HUES48 (cell line): ENCODE measurements at regions not wholly inside any gene's neighbourhood (a gene's known extent, or its start where the extent isn't known, plus 50 kb on each side); places are given as distances from the start of the nearest gene placed in this dataset.

Experiments
- H3K27ac ChIP-seq: one replicate; pipeline ENCODE4 v1.7.0; 2013; ENCODE audit warnings: low read depth, low read length, inconsistent platforms
- H3K27me3 ChIP-seq: 2 replicates; pipeline ENCODE4 v1.6.1; 2013; ENCODE audit warnings: mild to moderate bottlenecking, low read length; ENCODE audit not compliant: control insufficient read depth, insufficient read depth
- H3K36me3 ChIP-seq: 2 replicates; pipeline ENCODE4 v1.6.1; 2013; ENCODE audit warnings: low read length; ENCODE audit not compliant: control insufficient read depth, insufficient read depth
- H3K4me1 ChIP-seq: 2 replicates; pipeline ENCODE4 v1.6.1; 2013; ENCODE audit warnings: mild to moderate bottlenecking, low read length; ENCODE audit not compliant: control insufficient read depth, insufficient read depth
- H3K4me3 ChIP-seq: 2 replicates; pipeline ENCODE4 v1.5.1; 2013; ENCODE audit warnings: mild to moderate bottlenecking, low read depth, low read length
- H3K9ac ChIP-seq: 2 replicates; pipeline ENCODE4 v1.6.1; 2013; ENCODE audit warnings: mild to moderate bottlenecking, low read depth, low read length, moderate library complexity
- H3K9me3 ChIP-seq: 2 replicates; pipeline ENCODE4 v1.6.1; 2013; ENCODE audit warnings: low read length; ENCODE audit not compliant: control insufficient read depth, insufficient read depth

- Histone ChIP-seq H3K9me3 (no peaks in the 10 kb centered on the region), H3K4me1 (no peaks in the 10 kb centered on the region), H3K9ac (no peak overlapping the region), H3K27ac (no peak overlapping the region), H3K27me3 (no peaks in the 10 kb centered on the region), H3K4me3 (no peak overlapping the region), H3K36me3 (no peaks in the 10 kb centered on the region)
Measured at GRCh38 chr7:69359003-69359700, 239.1 kb upstream of the AUTS2 start.

GRCh38 chr7:69360913-69361312, 237.4 kb upstream of the AUTS2 start:
- Histone ChIP-seq H3K4me1 (no peaks in the 10 kb centered on the region), H3K27ac (no peak overlapping the region), H3K9me3 (no peaks in the 10 kb centered on the region), H3K27me3 (no peaks in the 10 kb centered on the region), H3K4me3 (no peak overlapping the region), H3K9ac (no peak overlapping the region), H3K36me3 (no peaks in the 10 kb centered on the region)

GRCh38 chr7:69363136-69363535, 235.1 kb upstream of the AUTS2 start:
- H3K27me3 ChIP-seq: no peaks in the 10 kb centered on the region
- no peak overlapping the region for H3K27ac ChIP-seq
- no peak overlapping the region for H3K9ac ChIP-seq
- H3K4me1 ChIP-seq: no peaks in the 10 kb centered on the region
- no peak overlapping the region for H3K4me3 ChIP-seq
- H3K36me3 ChIP-seq: no peaks in the 10 kb centered on the region
- no peaks in the 10 kb centered on the region for H3K9me3 ChIP-seq

- Histone ChIP-seq H3K27ac (no peak overlapping the region), H3K36me3 (no peaks in the 10 kb centered on the region), H3K4me1 (no peaks in the 10 kb centered on the region), H3K9ac (no peak overlapping the region), H3K9me3 (no peaks in the 10 kb centered on the region), H3K27me3 (no peaks in the 10 kb centered on the region), H3K4me3 (no peak overlapping the region)
Measured at GRCh38 chr7:69364813-69365643, 233.2 kb upstream of the AUTS2 start.

- Histone ChIP-seq H3K27me3 (no peaks in the 10 kb centered on the region), H3K27ac (no peak overlapping the region), H3K9ac (no peak overlapping the region), H3K4me1 (no peaks in the 10 kb centered on the region), H3K9me3 (no peaks in the 10 kb centered on the region), H3K36me3 (no peaks in the 10 kb centered on the region), H3K4me3 (no peak overlapping the region)
Measured at GRCh38 chr7:69365651-69366192, 232.6 kb upstream of the AUTS2 start.

- Histone ChIP-seq H3K4me1 (no peaks in the 10 kb centered on the region), H3K27me3 (no peaks in the 10 kb centered on the region), H3K27ac (no peak overlapping the region), H3K36me3 (no peaks in the 10 kb centered on the region), H3K4me3 (no peak overlapping the region), H3K9ac (no peak overlapping the region), H3K9me3 (no peaks in the 10 kb centered on the region)
Measured at GRCh38 chr7:69367780-69368179, 230.5 kb upstream of the AUTS2 start.

GRCh38 chr7:69373171-69374043, 224.9 kb upstream of the AUTS2 start:
- H3K4me3 ChIP-seq: no peak overlapping the region
- no peaks in the 10 kb centered on the region for H3K27me3 ChIP-seq
- H3K9me3 ChIP-seq: no peaks in the 10 kb centered on the region
- 0 out of 2 replicates have a peak, but pooled peaks cover 5% of the 10 kb centered on the region for H3K4me1 ChIP-seq
- H3K36me3 ChIP-seq: no peaks in the 10 kb centered on the region
- H3K27ac ChIP-seq: no peak overlapping the region
- no peak overlapping the region for H3K9ac ChIP-seq

GRCh38 chr7:69374044-69374425, 224.2 kb upstream of the AUTS2 start:
- Histone ChIP-seq H3K4me3 (no peak overlapping the region), H3K9ac (no peak overlapping the region), H3K9me3 (no peaks in the 10 kb centered on the region), H3K27me3 (no peaks in the 10 kb centered on the region), H3K27ac (no peak overlapping the region), H3K4me1 (0 out of 2 replicates have a peak, but pooled peaks cover 5% of the 10 kb centered on the region), H3K36me3 (no peaks in the 10 kb centered on the region)

- Histone ChIP-seq H3K36me3 (no peaks in the 10 kb centered on the region), H3K4me1 (0 out of 2 replicates have a peak, but pooled peaks cover 5% of the 10 kb centered on the region), H3K9ac (no peak overlapping the region), H3K27ac (no peak overlapping the region), H3K4me3 (no peak overlapping the region), H3K27me3 (no peaks in the 10 kb centered on the region), H3K9me3 (no peaks in the 10 kb centered on the region)
Measured at GRCh38 chr7:69377191-69377590, 221.1 kb upstream of the AUTS2 start.

- H3K4me3 ChIP-seq: no peak overlapping the region
- H3K27ac ChIP-seq: no peak overlapping the region
Measured at GRCh38 chr7:69388452-69389137, 209.7 kb upstream of the AUTS2 start.

More at GRCh38 chr7:69388452-69389137, 209.7 kb upstream of the AUTS2 start:
- Histone ChIP-seq H3K9ac (no peak overlapping the region), H3K9me3 (no peaks in the 10 kb centered on the region), H3K4me1 (no peaks in the 10 kb centered on the region), H3K36me3 (no peaks in the 10 kb centered on the region), H3K27me3 (no peaks in the 10 kb centered on the region)
